ENCODE measurements at regions not wholly inside any gene's neighbourhood (a gene's known extent, or its start where the extent isn't known, plus 50 kb on each side); places are given as distances from the start of the nearest gene placed in this dataset.

GRCh38 chr22:27315833-27316232 lies 485.7 kb downstream of the MN1 start:
- TF ChIP-seq, protein P1, sequence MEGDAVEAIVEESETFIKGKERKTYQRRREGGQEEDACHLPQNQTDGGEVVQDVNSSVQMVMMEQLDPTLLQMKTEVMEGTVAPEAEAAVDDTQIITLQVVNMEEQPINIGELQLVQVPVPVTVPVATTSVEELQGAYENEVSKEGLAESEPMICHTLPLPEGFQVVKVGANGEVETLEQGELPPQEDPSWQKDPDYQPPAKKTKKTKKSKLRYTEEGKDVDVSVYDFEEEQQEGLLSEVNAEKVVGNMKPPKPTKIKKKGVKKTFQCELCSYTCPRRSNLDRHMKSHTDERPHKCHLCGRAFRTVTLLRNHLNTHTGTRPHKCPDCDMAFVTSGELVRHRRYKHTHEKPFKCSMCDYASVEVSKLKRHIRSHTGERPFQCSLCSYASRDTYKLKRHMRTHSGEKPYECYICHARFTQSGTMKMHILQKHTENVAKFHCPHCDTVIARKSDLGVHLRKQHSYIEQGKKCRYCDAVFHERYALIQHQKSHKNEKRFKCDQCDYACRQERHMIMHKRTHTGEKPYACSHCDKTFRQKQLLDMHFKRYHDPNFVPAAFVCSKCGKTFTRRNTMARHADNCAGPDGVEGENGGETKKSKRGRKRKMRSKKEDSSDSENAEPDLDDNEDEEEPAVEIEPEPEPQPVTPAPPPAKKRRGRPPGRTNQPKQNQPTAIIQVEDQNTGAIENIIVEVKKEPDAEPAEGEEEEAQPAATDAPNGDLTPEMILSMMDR (optimal IDR thresholded peaks at IDR 0.05 in 1 of 3, IDR thresholded peaks at IDR 0.05 in 1 of 3, conservative IDR thresholded peaks at IDR 0.05 in 1 of 3; ENCODE audit: extremely low read depth in 1 of 3, insufficient read depth in 2 of 3, low read length in 3 of 3), result no peak
- no peak for TF ChIP-seq EZH2 (IDR thresholded peaks at IDR 0.05; ENCODE audit: low read length)

Data from keratinocyte (primary cell).